Stomach (tissue), 4 donors: ENCODE measurements at regions not wholly inside any gene's neighbourhood (a gene's known extent, or its start where the extent isn't known, plus 50 kb on each side); places are given as distances from the start of the nearest gene placed in this dataset.
"Not testable (repeated sequence)": the region's sequence is repeated elsewhere in the genome, so short reads cannot be mapped to it uniquely, and the experiment has no call there.

Experiments used
- CTCF ChIP-seq, 7 experiments: fragments of 450-650 bp in 4 of 7; fragments of 200-600 bp in 3 of 7; sonication (generic) in 3 of 7; IDR thresholded peaks; one replicate each; pipeline ENCODE4 v1.5.1; 2016 to 2019; ENCODE audit warnings: antibody characterized with exemption in 7 of 7, control low read depth in 2 of 7, mild to moderate bottlenecking in 1 of 7
- EP300 ChIP-seq: sonication (generic); formaldehyde crosslinking; IDR thresholded peaks from one replicate; pipeline ENCODE4 v1.6.1; 2017; ENCODE audit warnings: antibody characterized with exemption
- POLR2A ChIP-seq, 4 donors: fragments of 450-650 bp; IDR thresholded peaks; one replicate each; pipeline ENCODE4 v1.6.1; 2016; ENCODE audit warnings: antibody characterized with exemption in 4 of 4, control low read depth in 2 of 4, mild to moderate bottlenecking in 1 of 4, moderate library complexity in 1 of 4
- POLR2AphosphoS5 ChIP-seq, 3 donors: sonication (generic); formaldehyde crosslinking; IDR thresholded peaks; one replicate each; pipeline ENCODE4 v1.6.1; 2016; ENCODE audit warnings: antibody characterized with exemption in 3 of 3

DNA sequence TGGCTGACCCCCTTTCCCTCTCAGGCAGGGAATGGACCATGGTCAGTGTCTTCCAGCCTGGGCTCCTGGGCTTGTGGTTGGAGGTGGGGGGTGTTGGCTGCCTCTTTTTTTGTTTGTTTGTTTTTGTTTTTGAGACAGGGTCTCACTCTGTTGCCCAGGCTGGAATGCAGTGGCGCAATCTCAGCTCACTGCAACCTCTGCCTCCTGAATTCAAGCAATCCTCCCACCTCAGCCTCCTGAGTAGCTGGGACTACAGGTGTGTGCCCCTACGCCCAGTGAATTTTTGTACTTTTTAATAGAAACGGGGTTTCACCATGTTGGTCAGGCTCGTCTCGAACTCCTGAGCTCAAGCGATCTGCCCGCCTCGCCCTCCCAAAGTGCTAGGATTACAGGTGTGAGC, 465.8 kb downstream of the STK39 start:
- not testable (repeated sequence) for TF ChIP-seq CTCF (IDR thresholded peaks at IDR 0.05); POLR2A (IDR thresholded peaks at IDR 0.05); POLR2AphosphoS5 (IDR thresholded peaks at IDR 0.05); EP300
